HCT116 (cell line): ENCODE measurements at regions not wholly inside any gene's neighbourhood (a gene's known extent, or its start where the extent isn't known, plus 50 kb on each side); places are given as distances from the start of the nearest gene placed in this dataset.

Experiments used
- EGR1 ChIP-seq: IDR thresholded peaks from 2 replicates; pipeline ENCODE4 v1.6.1; 2012; ENCODE audit warnings: low read depth
- EZH2 ChIP-seq: fragments of 200-600 bp; sonication (generic); IDR thresholded peaks from 2 replicates; pipeline ENCODE4 v1.6.1; 2017; ENCODE audit warnings: antibody characterized with exemption, mixed run types
- EZH2phosphoT487 ChIP-seq: fragments of 200-600 bp; IDR thresholded peaks from 2 replicates; pipeline ENCODE4 v1.6.1; 2018; ENCODE audit warnings: antibody characterized with exemption, borderline replicate concordance
- FOSL1 ChIP-seq: IDR thresholded peaks from 2 replicates; pipeline ENCODE4 v1.6.1; 2012; ENCODE audit warnings: low read depth
- JUND ChIP-seq: IDR thresholded peaks from 2 replicates; pipeline ENCODE4 v1.6.1; 2012
- POLR2A ChIP-seq: IDR thresholded peaks from 2 replicates; pipeline ENCODE4 v1.7.0; 2011; ENCODE audit warnings: borderline replicate concordance; ENCODE audit not compliant: insufficient read depth, insufficient read length; ENCODE audit errors: extremely low read depth
- TCF7L2 ChIP-seq: IDR thresholded peaks from 2 replicates; pipeline ENCODE4 v1.7.0; 2011; ENCODE audit warnings: borderline replicate concordance, inconsistent platforms; ENCODE audit not compliant: insufficient read depth, insufficient read length; ENCODE audit errors: extremely low read depth
- YY1 ChIP-seq: IDR thresholded peaks from 2 replicates; pipeline ENCODE4 v1.6.1; 2011; ENCODE audit warnings: low read length, low read depth, moderate library complexity, mild to moderate bottlenecking; ENCODE audit not compliant: insufficient replicate concordance; ENCODE audit errors: extremely low read depth
- ZNF274 ChIP-seq: fragments of 200-500 bp; sonication (Bioruptor generic); IDR thresholded peaks from 2 replicates; pipeline ENCODE4 v1.6.1; 2014; ENCODE audit warnings: mild to moderate bottlenecking, low read depth, low read length, inconsistent platforms
- TF ChIP-seq, protein P1 (sequence below), 3 experiments: fragments of 200-600 bp in 1 of 3; sonication (generic) in 1 of 3; IDR thresholded peaks in 2 of 3; conservative IDR thresholded peaks in 1 of 3; 2 replicates each; pipeline ENCODE4 v1.5.1; 2012 to 2017; ENCODE audit warnings: low read depth in 2 of 3, low read length in 2 of 3, antibody characterized with exemption in 1 of 3, borderline replicate concordance in 1 of 3, control low read depth in 1 of 3, mild to moderate bottlenecking in 1 of 3, mixed read lengths in 1 of 3, mixed run types in 1 of 3, moderate library complexity in 1 of 3; ENCODE audit not compliant: insufficient read depth in 1 of 3
- TF ChIP-seq, protein P2 (sequence below): IDR thresholded peaks from 2 replicates; pipeline ENCODE4 v1.6.1; 2012

DNA sequence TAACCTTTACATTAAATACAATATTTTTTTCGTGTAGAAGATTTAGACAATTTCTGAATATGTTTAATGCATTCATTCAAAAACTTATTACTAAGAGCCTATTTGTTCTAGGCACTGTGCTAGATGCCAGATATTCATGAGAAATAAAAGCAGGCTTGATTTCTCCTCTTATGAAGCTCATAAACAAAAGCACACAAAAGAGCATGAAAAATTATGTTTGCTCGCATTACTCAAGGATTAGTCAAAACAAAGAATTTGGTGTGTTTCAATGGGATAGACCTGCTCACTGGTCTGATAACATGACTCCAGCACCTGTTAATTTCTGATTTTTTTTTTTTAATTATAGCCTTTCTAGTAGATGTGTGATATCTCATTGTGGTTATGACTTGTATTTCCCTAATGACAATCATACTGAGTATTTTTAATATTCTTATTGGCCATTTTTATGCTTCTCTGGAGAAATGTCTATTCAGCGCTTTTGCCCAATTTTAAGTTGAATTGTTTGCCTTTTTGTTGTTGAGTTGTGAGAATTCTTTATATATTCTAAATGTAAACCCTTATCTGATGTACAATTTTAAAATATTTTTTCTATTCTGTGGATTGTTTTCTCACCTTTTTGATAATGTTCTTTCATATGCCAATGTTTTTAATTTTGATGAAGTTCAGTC, 382.3 kb upstream of the ADGRL4 start:
- TF ChIP-seq EGR1 (no peak), FOSL1 (no peak), POLR2A (no peak), TCF7L2 (no peak), ZNF274 (no peak), JUND (no peak), EZH2 (no peak), EZH2phosphoT487 (no peak), YY1 (no peak)
- TF ChIP-seq, protein P1, sequence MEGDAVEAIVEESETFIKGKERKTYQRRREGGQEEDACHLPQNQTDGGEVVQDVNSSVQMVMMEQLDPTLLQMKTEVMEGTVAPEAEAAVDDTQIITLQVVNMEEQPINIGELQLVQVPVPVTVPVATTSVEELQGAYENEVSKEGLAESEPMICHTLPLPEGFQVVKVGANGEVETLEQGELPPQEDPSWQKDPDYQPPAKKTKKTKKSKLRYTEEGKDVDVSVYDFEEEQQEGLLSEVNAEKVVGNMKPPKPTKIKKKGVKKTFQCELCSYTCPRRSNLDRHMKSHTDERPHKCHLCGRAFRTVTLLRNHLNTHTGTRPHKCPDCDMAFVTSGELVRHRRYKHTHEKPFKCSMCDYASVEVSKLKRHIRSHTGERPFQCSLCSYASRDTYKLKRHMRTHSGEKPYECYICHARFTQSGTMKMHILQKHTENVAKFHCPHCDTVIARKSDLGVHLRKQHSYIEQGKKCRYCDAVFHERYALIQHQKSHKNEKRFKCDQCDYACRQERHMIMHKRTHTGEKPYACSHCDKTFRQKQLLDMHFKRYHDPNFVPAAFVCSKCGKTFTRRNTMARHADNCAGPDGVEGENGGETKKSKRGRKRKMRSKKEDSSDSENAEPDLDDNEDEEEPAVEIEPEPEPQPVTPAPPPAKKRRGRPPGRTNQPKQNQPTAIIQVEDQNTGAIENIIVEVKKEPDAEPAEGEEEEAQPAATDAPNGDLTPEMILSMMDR (IDR thresholded peaks at IDR 0.05 in 2 of 3, conservative IDR thresholded peaks at IDR 0.05 in 1 of 3; ENCODE audit: borderline replicate concordance in 1 of 3, insufficient read depth in 1 of 3, low read depth in 2 of 3, low read length in 2 of 3): no peak
- TF ChIP-seq, protein P2, sequence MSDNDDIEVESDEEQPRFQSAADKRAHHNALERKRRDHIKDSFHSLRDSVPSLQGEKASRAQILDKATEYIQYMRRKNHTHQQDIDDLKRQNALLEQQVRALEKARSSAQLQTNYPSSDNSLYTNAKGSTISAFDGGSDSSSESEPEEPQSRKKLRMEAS: no peak
